DMS53 treated with DMSO at 0.1 percent for 48 hours (cell line): ENCODE measurements at regions not wholly inside any gene's neighbourhood (a gene's known extent, or its start where the extent isn't known, plus 50 kb on each side); places are given as distances from the start of the nearest gene placed in this dataset.
"Not testable (repeated sequence)": the region's sequence is repeated elsewhere in the genome, so short reads cannot be mapped to it uniquely, and the experiment has no call there.

Experiments used
- DNase-seq: peaks from one replicate; lab custom pipeline; 2025; ENCODE audit not compliant: unreplicated experiment; lab: John Stamatoyannopoulos, UW

GRCh38 chr18:42378854-42379253 is 423.8 kb downstream of the PIK3C3 start:
- DNase-seq = not testable (repeated sequence)

GRCh38 chr18:42381236-42381635 is 426.2 kb downstream of the PIK3C3 start:
- not testable (repeated sequence) for DNase-seq

GRCh38 chr18:42392416-42392815 is 437.4 kb downstream of the PIK3C3 start:
- DNase-seq = peak; percentile 24

GRCh38 chr18:42392926-42393325 is 437.9 kb downstream of the PIK3C3 start:
- DNase-seq = no peak

- no peak for DNase-seq
Measured at GRCh38 chr18:42394238-42394637, 439.2 kb downstream of the PIK3C3 start.

- no peak for DNase-seq
Measured at GRCh38 chr18:42401131-42401673, 446.2 kb downstream of the PIK3C3 start.

- no peak for DNase-seq
Measured at GRCh38 chr18:42404151-42404550, 449.1 kb downstream of the PIK3C3 start.

GRCh38 chr18:42409005-42409404 is 454.0 kb downstream of the PIK3C3 start:
- no peak for DNase-seq

GRCh38 chr18:42412281-42412680 is 457.2 kb downstream of the PIK3C3 start:
- DNase-seq = no peak

GRCh38 chr18:42412896-42413295 is 457.9 kb downstream of the PIK3C3 start:
- no peak for DNase-seq

- DNase-seq = no peak
Measured at GRCh38 chr18:42413870-42414269, 458.8 kb downstream of the PIK3C3 start.

GRCh38 chr18:42414756-42415454 is 459.9 kb downstream of the PIK3C3 start:
- no peak for DNase-seq

GRCh38 chr18:42417189-42417588 is 462.2 kb downstream of the PIK3C3 start:
- DNase-seq = no peak

GRCh38 chr18:42418121-42418520 is 463.1 kb downstream of the PIK3C3 start:
- DNase-seq = no peak

- no peak for DNase-seq
Measured at GRCh38 chr18:42425025-42425424, 470.0 kb downstream of the PIK3C3 start.

- no peak for DNase-seq
Measured at GRCh38 chr18:42426496-42427015, 471.5 kb downstream of the PIK3C3 start.

- no peak for DNase-seq
Measured at GRCh38 chr18:42429196-42429595, 474.2 kb downstream of the PIK3C3 start.

GRCh38 chr18:42436222-42436765 is 481.3 kb downstream of the PIK3C3 start:
- DNase-seq = no peak

- no peak for DNase-seq
Measured at GRCh38 chr18:42437001-42437400, 482.0 kb downstream of the PIK3C3 start.

GRCh38 chr18:42437646-42438045 is 482.6 kb downstream of the PIK3C3 start:
- DNase-seq = no peak

GRCh38 chr18:42442656-42443055 is 487.6 kb downstream of the PIK3C3 start:
- no peak for DNase-seq

GRCh38 chr18:42444349-42444748 is 489.3 kb downstream of the PIK3C3 start:
- no peak for DNase-seq
